HepG2 (cell line): ENCODE measurements at regions not wholly inside any gene's neighbourhood (a gene's known extent, or its start where the extent isn't known, plus 50 kb on each side); places are given as distances from the start of the nearest gene placed in this dataset.

Source experiments
- ATAC-seq: fragments of 200-7000 bp; cut with Tn5 transposase; 3 replicates; pipeline ENCODE4 v1.9.1; 2020; ENCODE audit warnings: mild to moderate bottlenecking, moderate library complexity
- BruUV-seq: library from RNA; stranded (reverse); fragments of 400-500 nt; replicated peaks from 2 replicates; lab custom pipeline; 2021; lab: Mats Ljungman, UMichigan
- CTCF ChIA-PET: fragments of 300-600 bp; formaldehyde crosslinking; extraction: SDS; loops from one replicate; lab custom pipeline; 2021; ENCODE audit warnings: low total read pairs, inconsistent platforms, low intra/inter-chr PET ratio; lab: Yijun Ruan, JAX
- POLR2A ChIA-PET: fragments of 350-600 bp; sonication (Branson Sonifier 250); formaldehyde crosslinking; loops from one replicate; lab custom pipeline; 2020; ENCODE audit warnings: antibody characterized with exemption, inconsistent platforms; lab: Yijun Ruan, JAX
- DNase-seq: peaks from one replicate; pipeline ENCODE4 v3.0.0-alpha.2; 2015; ENCODE audit warnings: low spot score
- FAIRE-seq: peaks from 3 replicates; lab custom pipeline; 2011; peaks lifted over from hg19 to GRCh38; lab: Jason Lieb, UNC
- H2AFZ ChIP-seq: one replicate; pipeline ENCODE4 v1.6.1; 2011; ENCODE audit warnings: low read length, inconsistent platforms
- H3K27ac ChIP-seq: fragments of 300-600 bp; 3 replicates; pipeline ENCODE4 v1.8.0; 2011; ENCODE audit warnings: mixed run types, mild to moderate bottlenecking, mixed read lengths, low read length, inconsistent platforms; ENCODE audit not compliant: insufficient read depth; ENCODE audit errors: extremely low read length
- H3K27me3 ChIP-seq, 2 experiments: fragments of 200-600 bp in 1 of 2; 2 replicates in 1 of 2; 3 replicates in 1 of 2; pipeline versions ENCODE4 v1.6.0 to v1.8.0; 2011; ENCODE audit warnings: low read length in 2 of 2, mild to moderate bottlenecking in 2 of 2, moderate library complexity in 2 of 2, inconsistent platforms in 1 of 2; ENCODE audit not compliant: insufficient read depth in 2 of 2, control insufficient read depth in 1 of 2
- H3K36me3 ChIP-seq, 2 experiments: fragments of 200-600 bp in 1 of 2; replicated peaks in 1 of 2; 2 replicates in 1 of 2; 3 replicates in 1 of 2; pipeline versions ENCODE4 v1.5.1 to v1.8.0; 2011; ENCODE audit warnings: low read length in 2 of 2, inconsistent platforms in 1 of 2; ENCODE audit not compliant: insufficient read depth in 2 of 2, control insufficient read depth in 1 of 2
- H3K4me1 ChIP-seq: 2 replicates; pipeline ENCODE4 v1.5.1; 2012; ENCODE audit warnings: low read length, inconsistent platforms; ENCODE audit not compliant: insufficient read depth
- H3K4me2 ChIP-seq: 2 replicates; pipeline ENCODE4 v1.6.0; 2011; ENCODE audit warnings: low read depth, low read length, inconsistent platforms
- H3K4me3 ChIP-seq, 3 experiments: fragments of 200-600 bp in 1 of 3; sonication (generic), shearing (Covaris generic) in 1 of 3; replicated peaks in 1 of 3; 2 replicates each; pipeline ENCODE4 v1.5.1; 2011 to 2016; ENCODE audit warnings: low read length in 3 of 3, inconsistent platforms in 2 of 3, low read depth in 2 of 3, mild to moderate bottlenecking in 2 of 3, control low read depth in 1 of 3, mixed read lengths in 1 of 3; ENCODE audit not compliant: insufficient read depth in 1 of 3
- H3K79me2 ChIP-seq: one replicate; pipeline ENCODE4 v1.6.1; 2011; ENCODE audit warnings: low read length, inconsistent platforms; ENCODE audit not compliant: insufficient read depth
- H3K9ac ChIP-seq: 2 replicates; pipeline ENCODE4 v1.6.0; 2011; ENCODE audit warnings: mild to moderate bottlenecking, low read depth, low read length, inconsistent platforms; ENCODE audit not compliant: insufficient read depth
- H3K9me3 ChIP-seq: 2 replicates; pipeline ENCODE4 v1.5.1; 2012; ENCODE audit warnings: mild to moderate bottlenecking, low read length
- H4K20me1 ChIP-seq: 2 replicates; pipeline ENCODE4 v1.6.0; 2011; ENCODE audit warnings: inconsistent platforms, mild to moderate bottlenecking, low read length, moderate library complexity; ENCODE audit not compliant: insufficient read depth
- GATAD1 ChIP-seq: IDR thresholded peaks from 2 replicates; pipeline ENCODE4 v1.6.1; 2016; ENCODE audit warnings: missing genetic modification reagents, missing compliant biosample characterization
- HNF4A ChIP-seq: sonication (generic); formaldehyde crosslinking; IDR thresholded peaks from 2 replicates; pipeline ENCODE4 v1.4.0; 2020; ENCODE audit warnings: missing genetic modification reagents
- ISL2 ChIP-seq: sonication (generic); formaldehyde crosslinking; IDR thresholded peaks from 2 replicates; pipeline ENCODE4 v1.5.0; 2020; ENCODE audit warnings: missing genetic modification reagents
- NONO ChIP-seq, 2 experiments: fragments of 450-650 bp in 1 of 2; sonication (generic) in 1 of 2; formaldehyde crosslinking in 1 of 2; IDR thresholded peaks in 1 of 2; conservative IDR thresholded peaks in 1 of 2; 2 replicates each; pipeline versions ENCODE4 v1.6.1 to v1.8.0; 2017 to 2022; ENCODE audit warnings: mild to moderate bottlenecking in 1 of 2, missing genetic modification reagents in 1 of 2, moderate library complexity in 1 of 2
- PRDM10 ChIP-seq: sonication (generic); formaldehyde crosslinking; IDR thresholded peaks from 2 replicates; pipeline ENCODE4 v1.4.0; 2020; ENCODE audit warnings: low read depth, missing genetic modification reagents
- TFE3 ChIP-seq: IDR thresholded peaks from 2 replicates; pipeline ENCODE4 v1.6.1; 2016
- ZBTB33 ChIP-seq: sonication (generic); formaldehyde crosslinking; IDR thresholded peaks from 2 replicates; pipeline ENCODE4 v1.4.0; 2020; ENCODE audit warnings: missing genetic modification reagents
- ZNF263 ChIP-seq: sonication (generic); formaldehyde crosslinking; IDR thresholded peaks from 2 replicates; pipeline ENCODE4 v1.4.0; 2020; ENCODE audit warnings: missing genetic modification reagents
- ZNF414 ChIP-seq: sonication (generic); formaldehyde crosslinking; IDR thresholded peaks from 2 replicates; pipeline ENCODE4 v1.5.0; 2020; ENCODE audit warnings: missing genetic modification reagents
- ZNF687 ChIP-seq: sonication (generic); formaldehyde crosslinking; IDR thresholded peaks from 2 replicates; pipeline ENCODE4 v1.5.1; 2020; ENCODE audit warnings: mild to moderate bottlenecking, missing genetic modification reagents, moderate library complexity
- WGBS: methylation state at CpG from one replicate; pipeline ENCODE4 v1.1.6; 2017; ENCODE audit warnings: low lambda C conversion rate; 5-methylcytosine and 5-hydroxymethylcytosine counted together
- in situ Hi-C: cut with HindIII; loops from 2 replicates; pipeline ENCODE4 v1.10.0; 2017; ENCODE audit warnings: low pct_unique_long_range_greater_than_20kb; ENCODE audit not compliant: extremely low pct_ligation_motif_present
- intact Hi-C: fragments of 100-400 bp; cut with micrococcal nuclease; formaldehyde crosslinking; loops from one replicate; pipeline ENCODE4 v1.10.0; 2022; ENCODE audit not compliant: unreplicated experiment

GRCh38 chr6:170038251-170038650 is 252.6 kb downstream of the DLL1 start:
- H3K9me3 ChIP-seq = peaks cover 5% of the 10 kb centered on the region; the same call in 1 of the 2 replicates
- ATAC-seq = peak; percentile 44
- in situ Hi-C loops = no loop called here
- H3K36me3 ChIP-seq = no peaks in the 10 kb centered on the region
- H3K27ac ChIP-seq = no peak overlapping the region
- CTCF ChIA-PET = no interaction called here
- H3K4me3 ChIP-seq = no peak overlapping the region
- POLR2A ChIA-PET = no interaction called here
- no peak for DNase-seq
- H3K4me1 ChIP-seq = peaks cover 18% of the 10 kb centered on the region
- H3K79me2 ChIP-seq = no peaks in the 10 kb centered on the region
- no peak overlapping the region for H2AFZ ChIP-seq
- no peak overlapping the region for H3K9ac ChIP-seq
- H4K20me1 ChIP-seq = no peaks in the 10 kb centered on the region
- WGBS = 23% methylated on average over 6 of the region's 7 CpGs
- no peak for TF ChIP-seq ZBTB33 (CRISPR knock-in tag)
- TF ChIP-seq ZNF414 = no peak
- TF ChIP-seq ISL2 (CRISPR knock-in tag) = no peak
- TF ChIP-seq GATAD1 (CRISPR knock-in tag) = no peak
- no peak for TF ChIP-seq PRDM10
- 0 out of 2 replicates have a peak, but pooled peaks have one; percentile 8 for TF ChIP-seq ZNF687 (CRISPR knock-in tag)
- TF ChIP-seq ZNF263 (CRISPR knock-in tag) = peak; percentile 93
- TF ChIP-seq HNF4A (CRISPR knock-in tag) = 0 out of 2 replicates have a peak, but pooled peaks have one; percentile 7
- no peak for TF ChIP-seq NONO (IDR thresholded peaks at IDR 0.05)
- no peak for TF ChIP-seq NONO (CRISPR knock-in tag; conservative IDR thresholded peaks at IDR 0.05)
- no peak for TF ChIP-seq TFE3 (CRISPR knock-in tag)
- FAIRE-seq = no peak
- H3K4me2 ChIP-seq = no peak overlapping the region
- BruUV-seq = no TSS peak
- peaks cover 3 to 59% of the 10 kb centered on the region in 2 experiments for H3K27me3 ChIP-seq
- intact Hi-C loops = no loop called here
